SH-SY5Y (cell line): ENCODE measurements at regions not wholly inside any gene's neighbourhood (a gene's known extent, or its start where the extent isn't known, plus 50 kb on each side); places are given as distances from the start of the nearest gene placed in this dataset.

Experiments used
- GATA2 ChIP-seq: IDR thresholded peaks from 2 replicates; pipeline ENCODE4 v1.6.1; 2011; ENCODE audit warnings: mild to moderate bottlenecking, low read depth, low read length
- GATA3 ChIP-seq: IDR thresholded peaks from 2 replicates; pipeline ENCODE4 v1.6.1; 2011; ENCODE audit warnings: low read depth, mild to moderate bottlenecking, low read length, moderate library complexity

DNA sequence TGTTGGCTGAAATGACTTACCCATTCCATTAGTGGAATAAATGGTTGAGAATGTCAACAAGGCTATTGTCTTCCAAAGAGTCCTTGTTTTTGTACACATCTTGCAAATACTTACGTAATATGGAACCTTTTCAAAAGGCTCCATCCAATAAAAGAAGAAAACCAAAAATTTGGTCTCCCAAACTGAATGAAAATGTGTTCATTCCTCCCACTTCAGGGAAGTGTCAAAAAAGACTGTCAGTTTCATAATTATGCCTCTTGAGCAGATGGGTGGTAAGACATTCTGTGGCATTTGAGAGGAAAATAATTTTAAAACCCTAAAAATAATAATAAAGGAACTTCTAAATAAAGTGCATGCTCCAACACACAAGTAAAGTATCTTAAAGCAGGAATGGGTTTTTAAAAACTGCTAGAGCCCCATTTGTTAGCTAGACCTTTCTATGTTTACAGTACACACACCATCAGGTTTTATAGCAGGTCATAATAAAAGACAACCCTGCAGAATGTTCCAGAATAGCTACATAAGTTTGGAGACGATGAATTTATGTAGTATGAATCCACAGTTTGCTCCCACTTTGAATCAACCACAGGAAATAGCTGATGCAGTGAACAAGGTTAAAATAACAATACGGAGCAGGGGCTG lies 843.7 kb downstream of the LRRTM4 start:
- TF ChIP-seq GATA3, result no peak
- TF ChIP-seq GATA2, result no peak
